ENCODE measurements at regions not wholly inside any gene's neighbourhood (a gene's known extent, or its start where the extent isn't known, plus 50 kb on each side); places are given as distances from the start of the nearest gene placed in this dataset.
"Not testable (repeated sequence)": the region's sequence is repeated elsewhere in the genome, so short reads cannot be mapped to it uniquely, and the experiment has no call there.

DNA sequence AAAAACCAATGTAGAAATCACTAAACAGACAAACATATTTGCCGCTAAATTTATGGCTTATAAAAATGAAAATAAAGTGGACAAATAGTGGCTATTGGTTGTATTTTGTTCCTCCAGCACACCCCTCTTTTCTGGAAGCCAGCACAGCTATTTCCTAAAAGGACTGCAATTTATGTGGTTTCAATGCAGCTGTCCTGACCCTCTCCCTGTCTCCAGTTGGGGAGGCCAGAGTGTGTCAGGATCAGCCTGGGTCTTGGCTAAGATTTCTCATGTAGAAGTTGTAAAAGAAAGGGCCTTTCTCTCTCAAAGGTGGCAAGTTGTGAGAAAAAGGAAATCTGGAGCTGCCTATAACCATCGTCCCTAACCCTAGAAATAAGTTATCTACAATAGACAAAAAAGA is 165.6 kb downstream of the ALDH8A1 start:
- no peaks in the 10 kb centered on the region for H3K4me1 ChIP-seq (ENCODE audit: control insufficient read depth, insufficient read depth, low read length)
- 100% methylated on average over 1 to 2 of the region's 2 CpGs for WGBS, 2 experiments

DNA sequence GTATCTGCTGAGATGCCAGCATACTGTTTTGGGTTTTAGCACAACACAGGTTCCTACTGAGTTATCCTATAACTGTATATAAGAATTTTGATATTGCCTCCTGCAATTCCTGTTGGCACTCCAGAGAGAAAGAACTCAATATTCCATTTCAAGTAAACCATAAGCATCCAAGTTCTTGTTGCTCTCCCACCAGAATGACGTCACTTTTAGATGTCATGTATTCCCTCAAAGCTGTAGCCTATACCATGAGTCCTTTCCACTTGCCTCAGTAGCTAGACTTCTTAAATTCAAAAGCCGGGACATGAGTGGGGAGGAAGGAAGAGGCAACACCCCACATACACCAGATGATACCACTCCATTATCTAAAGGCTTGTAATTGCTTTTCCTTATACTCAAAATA is 171.5 kb downstream of the ALDH8A1 start:
- no peak overlapping the region for H3K27ac ChIP-seq (ENCODE audit: insufficient read depth, low read depth, low read length, poor library complexity, severe bottlenecking)
- no peaks in the 10 kb centered on the region for H3K36me3 ChIP-seq (ENCODE audit: control insufficient read depth, insufficient read depth, low read length)
- no peak overlapping the region for H3K4me3 ChIP-seq (ENCODE audit: insufficient read depth, low read depth, low read length)
- no peaks in the 10 kb centered on the region for H3K9me3 ChIP-seq (ENCODE audit: control insufficient read depth, low read length)
- H3K27me3 ChIP-seq (ENCODE audit: control insufficient read depth, insufficient read depth, low read length, poor library complexity, severe bottlenecking) = no peaks in the 10 kb centered on the region
- no peaks in the 10 kb centered on the region for H3K4me1 ChIP-seq (ENCODE audit: control insufficient read depth, insufficient read depth, low read length)
- 92 to 94% methylated on average over 2 of the region's 2 CpGs for WGBS, 2 experiments

More for the DNA sequence above, 165.6 kb downstream of the ALDH8A1 start:
- no peaks in the 10 kb centered on the region for H3K9me3 ChIP-seq (ENCODE audit: control insufficient read depth, low read length)
- H3K27ac ChIP-seq (ENCODE audit: insufficient read depth, low read depth, low read length, poor library complexity, severe bottlenecking) = no peak overlapping the region
- no peak overlapping the region for H3K4me3 ChIP-seq (ENCODE audit: insufficient read depth, low read depth, low read length)
- no peaks in the 10 kb centered on the region for H3K27me3 ChIP-seq (ENCODE audit: control insufficient read depth, insufficient read depth, low read length, poor library complexity, severe bottlenecking)
- H3K36me3 ChIP-seq (ENCODE audit: control insufficient read depth, insufficient read depth, low read length) = no peaks in the 10 kb centered on the region

DNA sequence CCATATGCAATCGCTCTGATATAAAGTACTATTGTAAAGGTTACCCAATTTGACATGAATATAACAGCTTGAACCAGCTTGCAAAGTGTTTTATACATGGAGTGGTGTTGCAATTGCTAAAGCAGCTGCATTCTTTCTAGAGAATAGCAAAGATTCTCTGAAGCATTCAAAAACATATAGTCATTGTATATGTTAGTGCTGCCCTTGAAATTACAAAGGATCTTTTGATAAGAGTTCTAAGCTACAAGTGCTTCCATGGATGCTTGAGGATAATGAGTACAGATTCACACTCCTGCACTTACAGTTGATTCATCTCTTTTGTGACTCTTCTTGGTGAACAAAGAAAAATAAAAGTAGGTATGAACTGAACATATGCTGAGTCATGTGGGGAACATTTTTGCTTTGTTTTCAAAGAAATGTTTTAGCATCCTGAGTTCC is 175.7 kb downstream of the ALDH8A1 start:
- no peak overlapping the region for H3K27ac ChIP-seq (ENCODE audit: insufficient read depth, low read depth, low read length, poor library complexity, severe bottlenecking)
- WGBS, 2 experiments = 92% methylated on average over 1 of the region's 1 CpG; no CpG with 5 or more reads in 1 of the 2 experiments
- no peaks in the 10 kb centered on the region for H3K9me3 ChIP-seq (ENCODE audit: control insufficient read depth, low read length)
- H3K36me3 ChIP-seq (ENCODE audit: control insufficient read depth, insufficient read depth, low read length) = no peaks in the 10 kb centered on the region
- no peaks in the 10 kb centered on the region for H3K4me1 ChIP-seq (ENCODE audit: control insufficient read depth, insufficient read depth, low read length)
- H3K27me3 ChIP-seq (ENCODE audit: control insufficient read depth, insufficient read depth, low read length, poor library complexity, severe bottlenecking) = no peaks in the 10 kb centered on the region
- no peak overlapping the region for H3K4me3 ChIP-seq (ENCODE audit: insufficient read depth, low read depth, low read length)

DNA sequence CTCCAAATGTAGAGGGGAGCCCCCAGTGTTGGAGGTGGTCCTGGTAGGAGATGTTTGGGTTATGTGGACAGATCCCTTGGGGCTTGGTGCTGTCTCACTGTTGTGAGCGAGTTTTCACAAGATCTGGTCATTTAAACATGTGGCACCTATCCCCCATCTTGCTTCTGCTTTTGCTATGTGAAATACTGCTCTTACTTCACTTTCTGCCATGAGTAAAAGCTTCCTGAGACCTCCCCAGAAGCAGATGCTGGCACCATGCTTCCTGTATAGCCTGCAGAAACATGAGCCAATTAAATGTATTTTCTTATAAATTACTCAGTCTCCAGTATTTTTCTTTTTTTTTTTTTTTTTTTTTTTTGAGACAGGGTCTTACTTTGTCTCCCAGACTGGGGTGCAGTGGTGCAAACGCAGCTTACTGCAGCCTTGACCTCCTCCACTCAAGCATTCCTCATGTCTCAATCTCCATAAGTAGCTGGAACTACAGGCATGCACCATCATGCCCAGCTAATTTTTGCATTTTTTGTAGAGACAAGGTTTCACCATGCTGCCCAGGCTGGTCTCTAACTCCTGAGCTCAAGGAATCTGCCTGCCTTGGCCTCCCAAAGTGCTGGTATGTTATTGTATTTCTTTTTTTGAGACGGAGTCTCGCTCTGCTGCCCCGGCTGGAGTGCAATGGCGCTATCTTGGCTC is 177.1 kb downstream of the ALDH8A1 start:
- Histone ChIP-seq H3K36me3 (ENCODE audit: control insufficient read depth, insufficient read depth, low read length) (no peaks in the 10 kb centered on the region), H3K4me3 (ENCODE audit: insufficient read depth, low read depth, low read length) (no peak overlapping the region), H3K9me3 (ENCODE audit: control insufficient read depth, low read length) (no peaks in the 10 kb centered on the region), H3K27ac (ENCODE audit: insufficient read depth, low read depth, low read length, poor library complexity, severe bottlenecking) (no peak overlapping the region), H3K4me1 (ENCODE audit: control insufficient read depth, insufficient read depth, low read length) (no peaks in the 10 kb centered on the region), H3K27me3 (ENCODE audit: control insufficient read depth, insufficient read depth, low read length, poor library complexity, severe bottlenecking) (no peaks in the 10 kb centered on the region)
- 93 to 95% methylated on average over 6 of the region's 6 CpGs for WGBS, 2 experiments

DNA sequence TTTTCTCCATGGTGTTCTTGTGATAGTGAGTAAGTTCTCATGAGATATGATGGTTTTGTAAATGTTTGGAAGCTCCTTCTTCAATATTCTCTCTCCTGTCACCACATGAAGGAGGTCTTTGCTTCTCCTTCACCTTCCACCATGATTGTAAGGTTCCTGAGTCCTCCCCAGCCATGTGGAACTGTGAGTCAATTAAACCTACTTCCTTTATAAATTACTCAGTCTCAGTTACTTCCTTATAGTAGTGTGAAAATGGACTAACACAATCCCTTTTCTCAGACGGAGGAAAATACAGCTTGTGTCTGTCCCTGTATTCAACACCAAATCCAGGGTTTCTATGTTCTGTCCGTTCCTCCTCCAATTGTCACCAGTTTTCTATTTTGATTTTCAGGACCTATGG is 181.0 kb downstream of the ALDH8A1 start:
- H3K4me1 ChIP-seq (ENCODE audit: control insufficient read depth, insufficient read depth, low read length) = no peaks in the 10 kb centered on the region
- no peak overlapping the region for H3K27ac ChIP-seq (ENCODE audit: insufficient read depth, low read depth, low read length, poor library complexity, severe bottlenecking)
- H3K36me3 ChIP-seq (ENCODE audit: control insufficient read depth, insufficient read depth, low read length) = no peaks in the 10 kb centered on the region
- H3K27me3 ChIP-seq (ENCODE audit: control insufficient read depth, insufficient read depth, low read length, poor library complexity, severe bottlenecking) = no peaks in the 10 kb centered on the region
- no peaks in the 10 kb centered on the region for H3K9me3 ChIP-seq (ENCODE audit: control insufficient read depth, low read length)
- 84 to 90% methylated on average over 2 of the region's 2 CpGs for WGBS, 2 experiments
- H3K4me3 ChIP-seq (ENCODE audit: insufficient read depth, low read depth, low read length) = no peak overlapping the region

DNA sequence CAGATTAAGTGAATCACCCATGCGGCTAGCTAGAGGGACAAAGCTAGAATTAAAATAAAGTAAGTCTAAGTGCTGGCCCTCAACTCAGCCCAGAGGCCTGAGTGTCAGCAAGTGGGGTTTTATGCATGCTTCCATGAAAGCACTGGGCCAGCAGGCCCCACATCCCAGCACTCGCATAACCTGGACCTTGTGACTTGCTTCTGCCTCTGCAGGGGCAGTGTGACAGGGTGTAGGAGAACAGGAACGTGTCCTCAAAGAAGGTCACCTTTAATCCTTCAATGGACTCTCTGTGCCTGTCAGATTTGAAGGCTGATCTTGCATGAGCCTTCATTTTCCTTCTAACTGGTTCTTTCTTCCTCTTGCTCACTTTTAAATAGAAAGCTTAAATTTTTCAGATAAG is 183.4 kb downstream of the ALDH8A1 start:
- no peak overlapping the region for H3K27ac ChIP-seq (ENCODE audit: insufficient read depth, low read depth, low read length, poor library complexity, severe bottlenecking)
- no peak overlapping the region for H3K4me3 ChIP-seq (ENCODE audit: insufficient read depth, low read depth, low read length)
- H3K36me3 ChIP-seq (ENCODE audit: control insufficient read depth, insufficient read depth, low read length) = no peaks in the 10 kb centered on the region
- H3K4me1 ChIP-seq (ENCODE audit: control insufficient read depth, insufficient read depth, low read length) = no peaks in the 10 kb centered on the region
- WGBS, 2 experiments = 74 to 81% methylated on average over 3 of the region's 3 CpGs
- H3K27me3 ChIP-seq (ENCODE audit: control insufficient read depth, insufficient read depth, low read length, poor library complexity, severe bottlenecking) = no peaks in the 10 kb centered on the region
- no peaks in the 10 kb centered on the region for H3K9me3 ChIP-seq (ENCODE audit: control insufficient read depth, low read length)

DNA sequence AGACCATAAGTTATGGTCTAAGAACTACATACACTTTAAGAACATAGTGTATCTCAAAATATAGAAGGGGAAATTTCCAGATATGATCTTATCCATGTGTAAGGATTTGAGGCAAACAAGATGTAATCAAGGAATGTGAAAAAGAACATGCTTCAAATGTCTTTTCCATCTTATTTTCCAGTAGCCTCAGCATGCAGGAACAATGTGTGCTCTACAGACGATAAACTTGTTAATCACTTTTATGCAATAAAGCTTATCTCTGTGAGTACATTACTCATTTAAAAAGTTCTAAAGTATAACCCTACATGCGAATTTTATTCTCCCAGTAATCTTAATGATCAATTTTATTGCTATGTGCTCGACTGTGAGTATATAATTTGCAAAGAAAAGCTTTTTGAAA is 185.2 kb downstream of the ALDH8A1 start:
- Histone ChIP-seq H3K36me3 (ENCODE audit: control insufficient read depth, insufficient read depth, low read length) (no peaks in the 10 kb centered on the region), H3K4me3 (ENCODE audit: insufficient read depth, low read depth, low read length) (no peak overlapping the region), H3K27ac (ENCODE audit: insufficient read depth, low read depth, low read length, poor library complexity, severe bottlenecking) (no peak overlapping the region), H3K9me3 (ENCODE audit: control insufficient read depth, low read length) (no peaks in the 10 kb centered on the region), H3K4me1 (ENCODE audit: control insufficient read depth, insufficient read depth, low read length) (no peaks in the 10 kb centered on the region), H3K27me3 (ENCODE audit: control insufficient read depth, insufficient read depth, low read length, poor library complexity, severe bottlenecking) (no peaks in the 10 kb centered on the region)
- 91 to 98% methylated on average over 1 to 3 of the region's 3 CpGs for WGBS, 2 experiments

DNA sequence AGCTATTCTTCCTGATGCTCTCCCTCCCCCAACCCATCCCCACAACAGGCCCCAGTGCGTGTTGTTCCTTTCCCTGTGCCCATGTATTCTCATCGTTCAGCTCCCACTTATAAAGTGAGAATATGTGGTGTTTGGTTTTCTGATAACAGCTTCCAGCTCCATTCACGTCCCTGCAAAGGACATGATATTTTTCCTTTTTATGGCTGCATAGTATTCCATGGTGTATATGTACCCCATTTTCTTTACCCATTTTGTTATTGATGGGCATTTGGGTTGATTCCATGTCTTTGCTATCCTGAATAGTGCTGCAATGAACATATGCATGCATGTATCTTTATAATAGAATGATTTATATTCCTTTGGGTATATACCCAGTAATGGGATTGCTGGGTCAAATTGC is 186.3 kb downstream of the ALDH8A1 start:
- not testable (repeated sequence) for H3K4me3 ChIP-seq (ENCODE audit: insufficient read depth, low read depth, low read length); H3K27ac ChIP-seq (ENCODE audit: insufficient read depth, low read depth, low read length, poor library complexity, severe bottlenecking); H3K27me3 ChIP-seq (ENCODE audit: control insufficient read depth, insufficient read depth, low read length, poor library complexity, severe bottlenecking); H3K4me1 ChIP-seq (ENCODE audit: control insufficient read depth, insufficient read depth, low read length); H3K9me3 ChIP-seq (ENCODE audit: control insufficient read depth, low read length); H3K36me3 ChIP-seq (ENCODE audit: control insufficient read depth, insufficient read depth, low read length)
- WGBS, 2 experiments = 92 to 100% methylated on average over 3 of the region's 3 CpGs

DNA sequence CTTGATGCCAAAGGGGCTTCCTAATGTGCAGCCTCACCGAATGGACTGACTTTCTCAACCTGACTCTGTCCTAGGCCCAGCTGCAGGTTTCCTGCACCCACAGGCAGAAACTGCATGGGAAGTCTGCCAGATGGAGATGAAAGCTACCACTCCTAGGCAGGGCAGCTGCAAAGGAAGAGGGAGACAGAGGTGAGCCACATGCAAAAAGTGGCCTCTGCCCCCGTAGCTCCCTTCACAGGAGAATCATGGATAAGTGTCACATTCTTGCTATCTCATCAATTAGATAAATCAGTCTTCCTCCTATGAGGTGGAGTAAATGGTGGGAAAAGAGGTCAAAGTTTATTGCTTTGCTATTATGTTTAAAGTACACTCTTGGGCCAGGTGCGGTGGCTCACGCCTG is 191.3 kb downstream of the ALDH8A1 start:
- Histone ChIP-seq H3K9me3 (ENCODE audit: control insufficient read depth, low read length) (no peaks in the 10 kb centered on the region), H3K27ac (ENCODE audit: insufficient read depth, low read depth, low read length, poor library complexity, severe bottlenecking) (no peak overlapping the region), H3K4me3 (ENCODE audit: insufficient read depth, low read depth, low read length) (no peak overlapping the region), H3K36me3 (ENCODE audit: control insufficient read depth, insufficient read depth, low read length) (no peaks in the 10 kb centered on the region), H3K27me3 (ENCODE audit: control insufficient read depth, insufficient read depth, low read length, poor library complexity, severe bottlenecking) (no peaks in the 10 kb centered on the region), H3K4me1 (ENCODE audit: control insufficient read depth, insufficient read depth, low read length) (no peaks in the 10 kb centered on the region)
- 96 to 98% methylated on average over 4 of the region's 4 CpGs for WGBS, 2 experiments

DNA sequence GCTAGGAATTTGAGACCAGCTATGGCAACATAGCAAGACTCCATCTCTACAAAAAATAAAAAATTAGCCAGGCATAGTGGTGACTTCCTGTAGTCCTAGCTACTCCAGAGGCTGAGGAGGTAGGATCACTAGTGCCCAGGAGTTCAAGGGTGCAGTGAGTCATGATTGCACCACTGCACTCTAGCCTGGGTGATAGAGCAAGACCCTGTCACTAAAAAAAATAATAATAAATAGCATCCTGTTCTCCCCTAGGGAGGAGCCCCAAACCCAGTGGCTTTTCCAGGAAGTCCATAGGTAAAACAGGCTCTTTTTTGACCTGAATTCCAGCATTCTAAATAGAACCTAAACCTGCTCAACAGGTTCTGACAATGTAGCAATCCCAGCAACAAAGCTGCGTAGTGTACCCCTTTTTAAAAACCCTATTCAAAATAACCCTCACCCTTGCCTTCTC is 192.0 kb downstream of the ALDH8A1 start:
- 93 to 95% methylated on average over 1 of the region's 1 CpG for WGBS, 2 experiments
- H3K27ac ChIP-seq (ENCODE audit: insufficient read depth, low read depth, low read length, poor library complexity, severe bottlenecking) = no peak overlapping the region

More for the DNA sequence above, 192.0 kb downstream of the ALDH8A1 start:
- Histone ChIP-seq H3K27me3 (ENCODE audit: control insufficient read depth, insufficient read depth, low read length, poor library complexity, severe bottlenecking) (no peaks in the 10 kb centered on the region), H3K4me3 (ENCODE audit: insufficient read depth, low read depth, low read length) (no peak overlapping the region), H3K4me1 (ENCODE audit: control insufficient read depth, insufficient read depth, low read length) (no peaks in the 10 kb centered on the region), H3K9me3 (ENCODE audit: control insufficient read depth, low read length) (no peaks in the 10 kb centered on the region), H3K36me3 (ENCODE audit: control insufficient read depth, insufficient read depth, low read length) (no peaks in the 10 kb centered on the region)

All from ectodermal cell (in vitro differentiated cells).